Neural progenitor cell (in vitro differentiated cells): ENCODE measurements at regions not wholly inside any gene's neighbourhood (a gene's known extent, or its start where the extent isn't known, plus 50 kb on each side); places are given as distances from the start of the nearest gene placed in this dataset.

Experiments used
- CTCF ChIP-seq: fragments of 200-600 bp; sonication (generic); IDR thresholded peaks from 2 replicates; pipeline ENCODE4 v1.5.1; 2017; ENCODE audit warnings: antibody characterized with exemption, mild to moderate bottlenecking
- EZH2 ChIP-seq: fragments of 200-600 bp; sonication (generic); IDR thresholded peaks from 2 replicates; pipeline ENCODE4 v1.6.1; 2017; ENCODE audit warnings: antibody characterized with exemption, mild to moderate bottlenecking, moderate library complexity

- TF ChIP-seq CTCF = no peak
- TF ChIP-seq EZH2 = no peak
Observed at GRCh38 chr5:92023555-92023954, 640.4 kb upstream of the ARRDC3 start.
